Esophagus muscularis mucosa (tissue), 3 donors: ENCODE measurements at regions not wholly inside any gene's neighbourhood (a gene's known extent, or its start where the extent isn't known, plus 50 kb on each side); places are given as distances from the start of the nearest gene placed in this dataset.

Experiments used
- POLR2A ChIP-seq: fragments of 450-650 bp; IDR thresholded peaks from one replicate; pipeline ENCODE4 v1.6.1; 2017; ENCODE audit warnings: antibody characterized with exemption, moderate library complexity, mild to moderate bottlenecking, low read depth
- POLR2AphosphoS5 ChIP-seq, 2 donors: sonication (generic); formaldehyde crosslinking; IDR thresholded peaks; one replicate each; pipeline ENCODE4 v1.6.1; 2017; ENCODE audit warnings: antibody characterized with exemption in 2 of 2
- TF ChIP-seq, protein P1 (sequence below), 3 experiments: fragments of 200-600 bp in 2 of 3; fragments of 450-650 bp in 1 of 3; sonication (generic) in 2 of 3; IDR thresholded peaks; one replicate each; pipeline ENCODE4 v1.5.1; 2017 to 2019; ENCODE audit warnings: antibody characterized with exemption in 3 of 3, mild to moderate bottlenecking in 2 of 3, moderate library complexity in 1 of 3

DNA sequence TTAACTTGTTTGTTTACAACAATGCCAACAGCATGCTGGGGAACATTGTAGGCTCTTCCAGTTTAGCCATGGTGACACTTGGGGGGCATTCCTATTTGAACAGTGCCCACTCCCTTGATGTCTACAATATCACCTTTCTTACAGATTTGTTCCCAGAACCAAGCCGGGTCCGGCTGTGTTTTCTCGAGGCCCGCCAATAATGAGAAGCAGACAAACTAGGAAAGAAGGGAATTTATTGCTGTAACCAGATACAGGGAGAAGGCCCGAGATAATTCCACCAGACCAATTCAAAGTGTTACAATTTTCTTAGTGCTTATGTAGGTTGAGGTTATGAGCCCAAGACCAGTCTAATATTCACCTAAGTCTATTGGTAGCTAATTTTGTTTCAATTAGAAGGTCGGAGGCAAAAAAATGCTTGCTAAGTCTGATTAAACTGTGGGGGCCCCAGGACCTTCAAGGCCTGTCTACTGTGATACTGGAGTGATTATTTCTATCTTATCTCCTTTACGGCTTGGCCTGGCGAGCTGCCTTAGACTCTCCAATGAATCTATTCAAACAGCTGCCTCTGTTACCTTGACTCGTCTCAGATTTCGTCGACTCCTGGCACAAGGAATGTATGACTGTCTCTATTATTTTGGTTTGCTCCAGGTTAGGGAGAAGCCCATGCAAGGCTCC lies 59.1 kb upstream of the PSME4 start:
- TF ChIP-seq, protein P1, sequence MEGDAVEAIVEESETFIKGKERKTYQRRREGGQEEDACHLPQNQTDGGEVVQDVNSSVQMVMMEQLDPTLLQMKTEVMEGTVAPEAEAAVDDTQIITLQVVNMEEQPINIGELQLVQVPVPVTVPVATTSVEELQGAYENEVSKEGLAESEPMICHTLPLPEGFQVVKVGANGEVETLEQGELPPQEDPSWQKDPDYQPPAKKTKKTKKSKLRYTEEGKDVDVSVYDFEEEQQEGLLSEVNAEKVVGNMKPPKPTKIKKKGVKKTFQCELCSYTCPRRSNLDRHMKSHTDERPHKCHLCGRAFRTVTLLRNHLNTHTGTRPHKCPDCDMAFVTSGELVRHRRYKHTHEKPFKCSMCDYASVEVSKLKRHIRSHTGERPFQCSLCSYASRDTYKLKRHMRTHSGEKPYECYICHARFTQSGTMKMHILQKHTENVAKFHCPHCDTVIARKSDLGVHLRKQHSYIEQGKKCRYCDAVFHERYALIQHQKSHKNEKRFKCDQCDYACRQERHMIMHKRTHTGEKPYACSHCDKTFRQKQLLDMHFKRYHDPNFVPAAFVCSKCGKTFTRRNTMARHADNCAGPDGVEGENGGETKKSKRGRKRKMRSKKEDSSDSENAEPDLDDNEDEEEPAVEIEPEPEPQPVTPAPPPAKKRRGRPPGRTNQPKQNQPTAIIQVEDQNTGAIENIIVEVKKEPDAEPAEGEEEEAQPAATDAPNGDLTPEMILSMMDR (IDR thresholded peaks at IDR 0.05) = no peak
- TF ChIP-seq POLR2A (no peak), POLR2AphosphoS5 (IDR thresholded peaks at IDR 0.05) (no peak)
